ENCODE measurements at regions not wholly inside any gene's neighbourhood (a gene's known extent, or its start where the extent isn't known, plus 50 kb on each side); places are given as distances from the start of the nearest gene placed in this dataset.

DNA sequence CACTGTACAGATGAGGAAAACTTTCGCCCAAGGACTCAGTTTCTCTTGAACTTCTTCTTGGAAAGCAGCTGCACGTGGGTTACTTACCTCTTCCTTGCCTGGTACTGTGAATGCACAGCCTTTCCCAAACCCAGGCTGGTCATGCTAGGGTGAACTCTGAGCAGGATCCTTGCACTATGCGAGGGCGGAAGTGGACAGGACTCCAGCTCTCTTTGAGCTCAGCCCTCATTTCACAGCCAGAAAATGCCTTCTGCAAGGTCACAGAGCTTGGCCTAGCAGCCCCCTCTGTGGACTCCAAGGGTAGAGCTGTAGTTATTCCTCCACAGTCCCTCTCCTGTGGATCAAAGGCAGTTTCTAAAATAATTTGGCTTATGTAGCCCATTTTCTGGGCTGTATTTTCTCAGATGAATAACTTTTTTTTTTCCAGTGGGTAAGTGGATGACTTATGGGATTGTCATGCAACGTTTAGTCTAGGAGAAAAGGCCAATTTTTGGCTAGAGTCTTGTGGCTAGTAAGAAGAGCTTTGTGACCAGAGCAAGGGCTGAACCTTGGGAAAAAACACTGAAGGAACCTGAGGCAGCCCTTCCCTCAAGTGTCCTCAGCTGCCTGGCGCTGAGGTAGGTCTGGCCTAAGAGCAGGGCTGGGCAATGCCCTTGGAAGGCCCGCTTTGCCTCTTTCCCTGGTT is 172.7 kb downstream of the SCP2D1 start:
- H3K4me3 ChIP-seq (ENCODE audit: low read length), result no peak overlapping the region
- DNase-seq (ENCODE audit: low read depth), result peak; percentile 36
- TF ChIP-seq, protein P1, sequence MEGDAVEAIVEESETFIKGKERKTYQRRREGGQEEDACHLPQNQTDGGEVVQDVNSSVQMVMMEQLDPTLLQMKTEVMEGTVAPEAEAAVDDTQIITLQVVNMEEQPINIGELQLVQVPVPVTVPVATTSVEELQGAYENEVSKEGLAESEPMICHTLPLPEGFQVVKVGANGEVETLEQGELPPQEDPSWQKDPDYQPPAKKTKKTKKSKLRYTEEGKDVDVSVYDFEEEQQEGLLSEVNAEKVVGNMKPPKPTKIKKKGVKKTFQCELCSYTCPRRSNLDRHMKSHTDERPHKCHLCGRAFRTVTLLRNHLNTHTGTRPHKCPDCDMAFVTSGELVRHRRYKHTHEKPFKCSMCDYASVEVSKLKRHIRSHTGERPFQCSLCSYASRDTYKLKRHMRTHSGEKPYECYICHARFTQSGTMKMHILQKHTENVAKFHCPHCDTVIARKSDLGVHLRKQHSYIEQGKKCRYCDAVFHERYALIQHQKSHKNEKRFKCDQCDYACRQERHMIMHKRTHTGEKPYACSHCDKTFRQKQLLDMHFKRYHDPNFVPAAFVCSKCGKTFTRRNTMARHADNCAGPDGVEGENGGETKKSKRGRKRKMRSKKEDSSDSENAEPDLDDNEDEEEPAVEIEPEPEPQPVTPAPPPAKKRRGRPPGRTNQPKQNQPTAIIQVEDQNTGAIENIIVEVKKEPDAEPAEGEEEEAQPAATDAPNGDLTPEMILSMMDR (conservative IDR thresholded peaks at IDR 0.05; ENCODE audit: low read length), result no peak

DNA sequence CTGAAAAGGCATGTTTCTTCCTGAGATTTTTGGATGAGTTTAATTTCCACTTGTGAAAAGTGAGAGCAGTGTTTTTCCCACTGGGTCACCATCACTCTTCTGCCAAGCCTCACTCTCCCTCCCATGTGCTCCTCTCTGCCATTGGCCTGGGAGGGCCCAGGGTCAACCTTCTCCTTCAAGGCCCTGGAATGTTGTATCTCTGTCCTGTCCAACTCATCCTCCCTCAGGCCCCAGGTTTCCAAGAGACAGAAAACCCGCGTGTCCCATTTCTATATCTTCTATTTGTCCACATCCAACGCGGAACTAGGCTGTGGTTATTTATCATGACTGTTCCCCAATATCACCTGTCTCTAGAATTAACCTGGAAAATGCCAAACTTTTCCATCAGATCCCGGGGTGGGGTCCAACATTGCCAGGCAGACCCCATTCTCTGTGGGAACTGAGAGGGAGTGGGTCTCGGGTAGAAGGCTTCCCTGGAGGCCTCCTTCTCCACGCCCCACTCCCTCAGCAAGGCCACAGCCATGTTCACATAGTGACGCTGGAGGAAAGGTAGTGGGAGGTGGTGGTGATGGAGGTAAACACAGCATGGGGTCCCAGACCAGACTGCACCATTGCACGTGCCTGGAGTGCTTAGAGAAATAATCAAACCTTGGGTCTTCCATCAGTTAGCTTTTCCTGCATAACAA is 173.5 kb downstream of the SCP2D1 start:
- no peak for DNase-seq (ENCODE audit: low read depth)
- no peak overlapping the region for H3K4me3 ChIP-seq (ENCODE audit: low read length)
- TF ChIP-seq, protein P1 (conservative IDR thresholded peaks at IDR 0.05; ENCODE audit: low read length), result no peak

DNA sequence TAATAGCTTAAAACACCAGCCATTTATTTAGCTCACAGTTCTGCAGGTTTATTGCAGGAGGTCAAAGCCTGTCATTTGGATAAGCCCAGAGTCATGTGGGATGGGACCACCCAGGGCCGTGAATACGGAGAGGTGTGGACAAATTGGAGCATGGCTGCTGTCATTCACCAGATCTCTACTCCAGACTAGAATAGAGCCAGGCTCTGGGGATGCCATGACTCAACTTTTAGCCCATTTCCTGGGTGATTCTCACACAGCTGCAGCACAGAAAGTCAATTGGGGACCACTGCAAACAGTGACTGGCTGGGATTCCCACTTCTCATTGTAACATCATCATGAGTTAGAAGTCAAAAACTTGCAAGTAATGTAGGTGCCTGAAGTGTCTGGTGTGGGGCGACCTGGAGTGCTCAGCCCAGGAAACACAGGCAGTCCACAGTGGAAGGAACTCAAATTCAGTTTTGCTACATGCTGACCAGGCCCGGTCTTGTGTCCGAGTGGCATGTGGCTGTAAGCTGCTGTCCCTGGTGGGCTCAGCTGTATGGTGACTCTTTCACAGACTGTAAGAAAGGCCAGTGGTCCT is 174.3 kb downstream of the SCP2D1 start:
- TF ChIP-seq, protein P1 (conservative IDR thresholded peaks at IDR 0.05; ENCODE audit: low read length), result no peak
- H3K4me3 ChIP-seq (ENCODE audit: low read length), result no peak overlapping the region
- DNase-seq (ENCODE audit: low read depth), result no peak

DNA sequence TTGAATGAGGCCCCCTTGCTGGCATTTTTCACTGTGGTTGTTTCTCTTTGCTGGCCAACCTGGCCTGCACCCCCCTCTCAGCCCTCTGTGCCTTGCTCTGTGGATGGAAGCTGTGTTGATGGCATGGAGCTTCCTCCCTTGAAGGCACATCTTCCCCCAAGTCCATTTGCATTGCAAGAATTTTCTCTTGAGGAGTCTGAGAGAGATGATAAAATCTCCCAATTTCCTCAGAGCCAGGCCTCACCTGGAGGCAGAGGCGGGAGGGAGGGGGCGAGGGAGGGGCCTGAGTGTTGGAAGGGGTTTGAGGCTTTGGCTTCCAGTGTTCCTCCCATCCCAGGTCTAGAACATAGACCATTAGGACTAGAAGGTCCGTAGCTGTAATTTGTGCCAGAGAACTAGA is 175.1 kb downstream of the SCP2D1 start:
- H3K4me3 ChIP-seq (ENCODE audit: low read length), result no peak overlapping the region
- TF ChIP-seq, protein P1 (conservative IDR thresholded peaks at IDR 0.05; ENCODE audit: low read length), result no peak
- no peak for DNase-seq (ENCODE audit: low read depth)

DNA sequence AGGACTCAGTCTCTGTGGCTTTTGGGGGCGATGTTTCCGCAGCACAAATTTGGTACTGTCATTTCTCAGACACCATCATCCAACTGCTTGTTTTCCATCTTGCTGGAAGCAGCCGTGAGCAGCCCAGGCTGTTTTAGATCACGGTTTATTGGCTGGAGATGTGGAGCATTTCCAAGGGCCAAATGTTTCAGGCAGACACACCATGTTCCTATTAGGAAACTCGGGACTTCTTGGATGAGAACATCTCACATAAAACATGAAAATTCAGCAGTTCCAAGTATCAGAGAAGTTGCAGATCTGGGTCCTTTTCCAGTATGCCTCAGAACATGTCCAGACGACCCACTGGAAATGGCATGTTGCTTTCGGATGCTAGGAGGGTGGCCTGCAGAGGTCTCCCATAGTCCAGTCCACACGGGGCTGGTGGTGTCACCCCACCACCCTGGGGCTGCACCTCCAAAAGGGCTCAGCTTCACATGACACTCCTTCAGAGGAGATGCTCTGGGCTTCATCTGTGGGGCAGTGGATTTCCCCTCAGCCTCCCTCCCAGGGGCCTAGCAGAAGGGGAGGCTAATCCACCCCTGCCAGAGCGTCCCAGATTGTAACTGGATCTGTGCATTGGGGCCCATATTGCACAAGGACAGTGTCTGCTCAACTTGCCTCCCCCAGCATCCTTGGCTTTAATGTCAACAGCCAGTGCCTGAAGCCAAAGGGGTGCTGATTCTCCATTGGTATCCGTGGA is 176.3 kb downstream of the SCP2D1 start:
- TF ChIP-seq, protein P1 (conservative IDR thresholded peaks at IDR 0.05; ENCODE audit: low read length), result no peak
- H3K4me3 ChIP-seq (ENCODE audit: low read length), result no peak overlapping the region
- peak; percentile 12 for DNase-seq (ENCODE audit: low read depth)

DNA sequence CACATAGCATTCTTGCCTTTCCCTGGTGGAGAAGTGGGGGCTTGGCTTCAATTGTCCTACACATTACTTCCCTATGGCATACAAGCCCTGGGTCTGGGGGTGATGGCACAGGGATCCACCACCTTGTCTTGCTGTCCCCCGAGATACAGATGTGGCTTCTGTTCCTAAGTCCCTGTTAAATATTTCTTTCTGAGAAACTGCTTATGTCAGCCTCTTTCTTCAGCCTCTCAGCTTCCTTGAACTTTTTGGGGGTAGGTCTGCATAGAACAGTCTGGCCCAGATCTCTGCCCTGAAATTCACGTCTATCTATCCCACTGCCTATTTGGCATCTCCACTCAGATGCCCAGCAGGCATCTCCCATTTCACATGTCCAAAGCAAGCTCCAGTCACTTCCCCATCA is 177.4 kb downstream of the SCP2D1 start:
- TF ChIP-seq, protein P1 (conservative IDR thresholded peaks at IDR 0.05; ENCODE audit: low read length), result no peak
- DNase-seq (ENCODE audit: low read depth), result no peak
- no peak overlapping the region for H3K4me3 ChIP-seq (ENCODE audit: low read length)
